ENCODE measurements at regions not wholly inside any gene's neighbourhood (a gene's known extent, or its start where the extent isn't known, plus 50 kb on each side); places are given as distances from the start of the nearest gene placed in this dataset.
A peak's percentile ranks its signal among the peaks of the same experiment; 100 is the strongest.
"Not testable (repeated sequence)": the region's sequence is repeated elsewhere in the genome, so short reads cannot be mapped to it uniquely, and the experiment has no call there.

GRCh38 chr13:40039061-40039460, 383.6 kb downstream of the COG6 start:
- DNase-seq (ENCODE audit: low spot score) = no peak

GRCh38 chr13:40042991-40043390, 387.5 kb downstream of the COG6 start:
- no peak for DNase-seq (ENCODE audit: low spot score)

GRCh38 chr13:40043764-40044163, 388.3 kb downstream of the COG6 start:
- DNase-seq (ENCODE audit: low spot score) = no peak

- no peak for DNase-seq (ENCODE audit: low spot score)
Measured at GRCh38 chr13:40047322-40047771, 391.9 kb downstream of the COG6 start.

GRCh38 chr13:40048551-40048950, 393.1 kb downstream of the COG6 start:
- DNase-seq (ENCODE audit: low spot score) = no peak

GRCh38 chr13:40052954-40053353, 397.5 kb downstream of the COG6 start:
- no peak for DNase-seq (ENCODE audit: low spot score)

- no peak for DNase-seq (ENCODE audit: low spot score)
Measured at GRCh38 chr13:40053401-40053800, 397.9 kb downstream of the COG6 start.

- not testable (repeated sequence) for DNase-seq (ENCODE audit: low spot score)
Measured at GRCh38 chr13:40054422-40054821, 399.0 kb downstream of the COG6 start.

- no peak for DNase-seq (ENCODE audit: low spot score)
Measured at GRCh38 chr13:40056898-40057619, 401.6 kb downstream of the COG6 start.

- DNase-seq (ENCODE audit: low spot score) = no peak
Measured at GRCh38 chr13:40058757-40059236, 403.3 kb downstream of the COG6 start.

GRCh38 chr13:40059540-40060232, 404.2 kb downstream of the COG6 start:
- DNase-seq (ENCODE audit: low spot score) = no peak

GRCh38 chr13:40060296-40061007, 405.0 kb downstream of the COG6 start:
- DNase-seq (ENCODE audit: low spot score) = no peak

GRCh38 chr13:40061466-40062450, 406.3 kb downstream of the COG6 start:
- no peak for DNase-seq (ENCODE audit: low spot score)

GRCh38 chr13:40063278-40063698, 407.8 kb downstream of the COG6 start:
- peak; percentile 73 for DNase-seq (ENCODE audit: low spot score)

- DNase-seq (ENCODE audit: low spot score) = no peak
Measured at GRCh38 chr13:40063703-40064102, 408.2 kb downstream of the COG6 start.

- DNase-seq (ENCODE audit: low spot score) = no peak
Measured at GRCh38 chr13:40064154-40065097, 409.0 kb downstream of the COG6 start.

GRCh38 chr13:40069173-40070044, 413.9 kb downstream of the COG6 start:
- DNase-seq (ENCODE audit: low spot score) = peak; percentile 47

GRCh38 chr13:40070357-40070756, 414.9 kb downstream of the COG6 start:
- DNase-seq (ENCODE audit: low spot score) = no peak

GRCh38 chr13:40072663-40073120, 417.2 kb downstream of the COG6 start:
- no peak for DNase-seq (ENCODE audit: low spot score)
